ENCODE measurements at regions not wholly inside any gene's neighbourhood (a gene's known extent, or its start where the extent isn't known, plus 50 kb on each side); places are given as distances from the start of the nearest gene placed in this dataset.

DNA sequence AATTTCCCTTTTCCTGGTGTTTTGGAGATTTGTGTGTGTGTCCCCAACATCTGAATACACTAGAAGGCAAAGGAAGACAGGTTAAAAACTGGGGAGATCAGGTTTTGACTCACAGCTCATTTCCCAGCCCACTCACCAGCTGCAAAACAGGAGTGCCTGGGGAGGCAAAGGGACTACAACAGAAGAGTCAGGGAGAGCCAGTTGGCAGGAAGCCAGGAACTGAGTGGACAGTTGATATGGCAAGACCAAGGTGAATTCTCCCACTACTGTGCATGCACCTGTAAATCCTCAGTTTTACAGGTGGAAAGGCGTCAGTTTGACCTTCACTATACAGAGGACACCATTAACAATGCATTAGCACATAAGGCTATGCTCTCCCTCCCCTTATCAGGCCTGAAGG, 901.5 kb upstream of the SEMA6D start:
- TF ChIP-seq, protein P1, sequence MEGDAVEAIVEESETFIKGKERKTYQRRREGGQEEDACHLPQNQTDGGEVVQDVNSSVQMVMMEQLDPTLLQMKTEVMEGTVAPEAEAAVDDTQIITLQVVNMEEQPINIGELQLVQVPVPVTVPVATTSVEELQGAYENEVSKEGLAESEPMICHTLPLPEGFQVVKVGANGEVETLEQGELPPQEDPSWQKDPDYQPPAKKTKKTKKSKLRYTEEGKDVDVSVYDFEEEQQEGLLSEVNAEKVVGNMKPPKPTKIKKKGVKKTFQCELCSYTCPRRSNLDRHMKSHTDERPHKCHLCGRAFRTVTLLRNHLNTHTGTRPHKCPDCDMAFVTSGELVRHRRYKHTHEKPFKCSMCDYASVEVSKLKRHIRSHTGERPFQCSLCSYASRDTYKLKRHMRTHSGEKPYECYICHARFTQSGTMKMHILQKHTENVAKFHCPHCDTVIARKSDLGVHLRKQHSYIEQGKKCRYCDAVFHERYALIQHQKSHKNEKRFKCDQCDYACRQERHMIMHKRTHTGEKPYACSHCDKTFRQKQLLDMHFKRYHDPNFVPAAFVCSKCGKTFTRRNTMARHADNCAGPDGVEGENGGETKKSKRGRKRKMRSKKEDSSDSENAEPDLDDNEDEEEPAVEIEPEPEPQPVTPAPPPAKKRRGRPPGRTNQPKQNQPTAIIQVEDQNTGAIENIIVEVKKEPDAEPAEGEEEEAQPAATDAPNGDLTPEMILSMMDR (IDR thresholded peaks at IDR 0.05; ENCODE audit: insufficient read depth, low read depth, low read length) = no peak
- no peak for TF ChIP-seq EZH2 (IDR thresholded peaks at IDR 0.05; ENCODE audit: insufficient read depth, low read length)

All from astrocyte (in vitro differentiated cells and primary cell).